MM.1S (cell line): ENCODE measurements at regions not wholly inside any gene's neighbourhood (a gene's known extent, or its start where the extent isn't known, plus 50 kb on each side); places are given as distances from the start of the nearest gene placed in this dataset.

Source experiments
- DNase-seq: peaks from one replicate; pipeline ENCODE4 v3.0.0-alpha.2; 2015
- H2AFZ ChIP-seq: fragments of 300-600 bp; sonication (generic); 2 replicates; pipeline ENCODE4 v1.6.0; 2016; ENCODE audit warnings: antibody characterized with exemption, low read length
- H3F3A ChIP-seq: fragments of 300-600 bp; sonication (generic); 2 replicates; pipeline ENCODE4 v1.6.1; 2016; ENCODE audit warnings: mild to moderate bottlenecking, antibody characterized with exemption, low read length, moderate library complexity, mixed read lengths; ENCODE audit not compliant: insufficient read depth
- H3K27ac ChIP-seq: fragments of 300-600 bp; sonication (generic); 2 replicates; pipeline ENCODE4 v1.5.1; 2016; ENCODE audit warnings: mild to moderate bottlenecking, low read length
- H3K27me3 ChIP-seq: fragments of 300-600 bp; sonication (generic); replicated peaks from 2 replicates; pipeline ENCODE4 v1.6.0; 2016; ENCODE audit warnings: low read length; ENCODE audit not compliant: insufficient read depth
- H3K36me3 ChIP-seq: fragments of 300-600 bp; sonication (generic); replicated peaks from 2 replicates; pipeline ENCODE4 v1.6.1; 2016; ENCODE audit warnings: mild to moderate bottlenecking, low read length, mixed read lengths; ENCODE audit not compliant: insufficient read depth
- H3K4me1 ChIP-seq: fragments of 300-600 bp; sonication (generic); 2 replicates; pipeline ENCODE4 v1.6.1; 2016; ENCODE audit warnings: low read length, mixed read lengths
- H3K4me2 ChIP-seq: fragments of 300-600 bp; sonication (generic); 2 replicates; pipeline ENCODE4 v1.6.0; 2016; ENCODE audit warnings: low read depth, low read length
- H3K4me3 ChIP-seq: fragments of 300-600 bp; sonication (generic); 2 replicates; pipeline ENCODE4 v1.5.1; 2016; ENCODE audit warnings: low read length, mixed read lengths
- H3K79me2 ChIP-seq: fragments of 300-600 bp; sonication (generic); 2 replicates; pipeline ENCODE4 v1.6.1; 2016; ENCODE audit warnings: mixed run types, low read length, mixed read lengths
- H3K9ac ChIP-seq: fragments of 300-600 bp; sonication (generic); 2 replicates; pipeline ENCODE4 v1.6.1; 2016; ENCODE audit warnings: low read length, mixed read lengths
- H3K9me2 ChIP-seq: fragments of 300-600 bp; sonication (generic); replicated peaks from 2 replicates; pipeline ENCODE4 v1.6.1; 2016; ENCODE audit warnings: mild to moderate bottlenecking, low read length, mixed read lengths; ENCODE audit not compliant: insufficient read depth
- H3K9me3 ChIP-seq: fragments of 300-600 bp; sonication (generic); replicated peaks from 2 replicates; pipeline ENCODE4 v1.6.1; 2016; ENCODE audit warnings: mild to moderate bottlenecking, low read length, mixed read lengths; ENCODE audit not compliant: insufficient read depth
- H4K20me1 ChIP-seq: fragments of 300-600 bp; sonication (generic); 2 replicates; pipeline ENCODE4 v1.6.1; 2016; ENCODE audit warnings: mild to moderate bottlenecking, low read length, moderate library complexity, mixed read lengths; ENCODE audit not compliant: insufficient read depth
- CTCF ChIP-seq: fragments of 300-600 bp; sonication (generic); IDR thresholded peaks from 2 replicates; pipeline ENCODE4 v1.5.1; 2016; ENCODE audit warnings: antibody characterized with exemption, low read length, mixed read lengths
- EZH2 ChIP-seq: fragments of 300-600 bp; sonication (generic); optimal IDR thresholded peaks from 2 replicates; pipeline ENCODE3; 2017; ENCODE audit warnings: low read depth, mild to moderate bottlenecking, antibody characterized with exemption, low read length, mixed read lengths
- EZH2phosphoT487 ChIP-seq: fragments of 300-600 bp; sonication (generic); IDR thresholded peaks from 2 replicates; pipeline ENCODE4 v1.6.1; 2018; ENCODE audit warnings: antibody characterized with exemption, low read length

GRCh38 chr6:170045563-170045960 is 245.3 kb downstream of the DLL1 start:
- H3K36me3 ChIP-seq = no peaks in the 10 kb centered on the region
- H3K9me2 ChIP-seq = no peaks in the 10 kb centered on the region
- H3K27me3 ChIP-seq = 0 out of 2 replicates have a peak, but pooled peaks cover 3% of the 10 kb centered on the region
- no peak overlapping the region for H3K9ac ChIP-seq
- no peak for TF ChIP-seq CTCF
- TF ChIP-seq EZH2phosphoT487 = no peak
- TF ChIP-seq EZH2 = no peak
- H2AFZ ChIP-seq = no peak overlapping the region
- H4K20me1 ChIP-seq = no peaks in the 10 kb centered on the region
- H3K9me3 ChIP-seq = no peaks in the 10 kb centered on the region
- no peaks in the 10 kb centered on the region for H3K4me1 ChIP-seq
- H3F3A ChIP-seq = no peaks in the 10 kb centered on the region
- no peak overlapping the region for H3K27ac ChIP-seq
- DNase-seq = no peak
- no peak overlapping the region for H3K4me2 ChIP-seq
- H3K79me2 ChIP-seq = no peaks in the 10 kb centered on the region
- H3K4me3 ChIP-seq = no peak overlapping the region

GRCh38 chr6:170044836-170045562 is 245.9 kb downstream of the DLL1 start:
- H3K9ac ChIP-seq = no peak overlapping the region
- H3K4me3 ChIP-seq = no peak overlapping the region
- no peak for TF ChIP-seq EZH2
- no peak for TF ChIP-seq EZH2phosphoT487
- H3F3A ChIP-seq = no peaks in the 10 kb centered on the region
- no peak for DNase-seq
- no peaks in the 10 kb centered on the region for H3K4me1 ChIP-seq
- H3K9me2 ChIP-seq = no peaks in the 10 kb centered on the region
- no peak overlapping the region for H3K27ac ChIP-seq
- H3K79me2 ChIP-seq = no peaks in the 10 kb centered on the region
- no peaks in the 10 kb centered on the region for H3K9me3 ChIP-seq
- no peak overlapping the region for H2AFZ ChIP-seq
- H3K4me2 ChIP-seq = no peak overlapping the region
- 0 out of 2 replicates have a peak, but pooled peaks cover 3% of the 10 kb centered on the region for H3K27me3 ChIP-seq
- no peaks in the 10 kb centered on the region for H3K36me3 ChIP-seq
- H4K20me1 ChIP-seq = no peaks in the 10 kb centered on the region

- no peak overlapping the region for H2AFZ ChIP-seq
- 0 out of 2 replicates have a peak, but pooled peaks cover 3% of the 10 kb centered on the region for H3K27me3 ChIP-seq
- no peak for TF ChIP-seq CTCF
- TF ChIP-seq EZH2phosphoT487 = no peak
- no peak for TF ChIP-seq EZH2
- H3K9me2 ChIP-seq = no peaks in the 10 kb centered on the region
- H3K4me1 ChIP-seq = no peaks in the 10 kb centered on the region
- no peak for DNase-seq
- H3K4me2 ChIP-seq = no peak overlapping the region
- no peaks in the 10 kb centered on the region for H3F3A ChIP-seq
- H3K36me3 ChIP-seq = no peaks in the 10 kb centered on the region
- H3K9me3 ChIP-seq = no peaks in the 10 kb centered on the region
- no peaks in the 10 kb centered on the region for H3K79me2 ChIP-seq
- no peak overlapping the region for H3K9ac ChIP-seq
- H3K27ac ChIP-seq = no peak overlapping the region
- no peak overlapping the region for H3K4me3 ChIP-seq
- no peaks in the 10 kb centered on the region for H4K20me1 ChIP-seq
These were observed 246.7 kb downstream of the DLL1 start for GRCh38 chr6:170043881-170044790.
